Femur (tissue), 1 donor: ENCODE measurements at regions not wholly inside any gene's neighbourhood (a gene's known extent, or its start where the extent isn't known, plus 50 kb on each side); places are given as distances from the start of the nearest gene placed in this dataset.

ENCODE experiments used
- DNase-seq: peaks from one replicate; pipeline ENCODE4 v3.0.0-alpha.2; 2017

DNA sequence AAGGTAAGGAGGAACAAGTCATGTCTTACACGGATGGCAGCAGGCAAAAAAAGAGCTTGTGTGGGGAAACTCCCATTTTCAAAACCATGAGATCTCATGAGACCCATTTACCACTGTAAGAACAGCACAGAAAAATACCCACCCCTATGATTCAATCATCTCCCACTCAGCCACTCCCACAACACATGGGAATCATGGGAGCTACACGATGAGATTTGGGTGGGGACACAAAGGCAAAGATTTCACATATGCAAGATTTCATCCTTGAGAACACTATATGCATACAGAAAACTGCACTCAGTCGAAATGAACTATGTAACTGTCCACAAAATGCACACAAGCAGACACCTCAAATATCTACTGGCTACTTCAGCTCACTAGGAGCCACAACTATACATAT is 480.6 kb upstream of the BTBD3 start:
- no peak for DNase-seq

DNA sequence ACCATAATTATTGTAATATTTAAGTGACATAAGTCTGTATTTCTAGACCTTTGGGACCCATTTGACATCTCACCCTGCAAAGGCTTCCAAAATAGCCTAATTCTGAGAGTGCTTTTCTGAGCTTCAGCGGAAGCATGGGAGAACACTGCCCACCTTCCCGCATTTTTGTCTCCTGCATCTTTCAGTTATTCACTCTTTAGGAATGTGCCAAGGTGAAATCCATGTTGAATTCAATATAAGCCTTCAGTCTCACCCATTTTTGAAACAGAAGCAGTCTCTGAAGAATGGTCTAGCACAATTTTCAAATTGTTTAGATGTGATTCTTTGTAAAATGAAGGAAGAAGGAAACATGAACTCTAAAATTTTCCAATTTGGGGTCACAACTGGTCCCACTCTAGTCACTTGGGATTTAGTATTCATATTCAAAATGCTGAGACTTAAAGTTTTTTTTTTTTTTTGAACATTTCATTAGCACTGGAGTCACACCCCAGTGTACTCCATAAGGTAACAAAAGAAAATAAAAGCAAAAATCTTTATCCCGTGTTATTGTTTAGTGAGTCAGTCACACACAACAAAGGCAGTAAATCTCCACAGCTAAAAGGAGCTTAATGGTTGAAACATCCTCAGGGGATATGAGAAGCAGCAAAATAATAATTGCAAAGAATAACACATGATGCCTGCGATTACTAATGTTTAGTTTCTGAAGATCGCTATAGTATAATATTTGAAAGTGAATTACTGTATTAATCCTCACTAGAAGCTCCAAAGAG is 479.9 kb upstream of the BTBD3 start:
- DNase-seq = no peak

DNA sequence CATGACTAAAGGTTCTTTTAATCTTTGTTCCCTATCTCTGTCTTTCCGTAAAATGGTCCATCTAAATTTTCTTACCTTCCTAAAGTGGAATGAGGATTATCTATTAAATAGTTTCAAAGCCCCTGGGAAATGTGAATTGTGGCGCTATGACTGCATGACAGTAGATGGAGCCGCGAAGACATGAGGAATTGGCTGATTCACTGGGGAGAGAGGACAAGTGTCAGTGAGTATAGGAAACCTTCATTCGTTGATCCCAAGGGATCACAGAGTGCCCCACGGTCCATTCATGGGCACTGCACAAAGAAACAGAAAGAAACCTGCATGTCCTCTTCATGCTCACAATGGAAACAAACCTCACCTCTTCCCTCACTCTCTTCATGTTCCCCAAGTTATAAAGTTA is 479.3 kb upstream of the BTBD3 start:
- no peak for DNase-seq

DNA sequence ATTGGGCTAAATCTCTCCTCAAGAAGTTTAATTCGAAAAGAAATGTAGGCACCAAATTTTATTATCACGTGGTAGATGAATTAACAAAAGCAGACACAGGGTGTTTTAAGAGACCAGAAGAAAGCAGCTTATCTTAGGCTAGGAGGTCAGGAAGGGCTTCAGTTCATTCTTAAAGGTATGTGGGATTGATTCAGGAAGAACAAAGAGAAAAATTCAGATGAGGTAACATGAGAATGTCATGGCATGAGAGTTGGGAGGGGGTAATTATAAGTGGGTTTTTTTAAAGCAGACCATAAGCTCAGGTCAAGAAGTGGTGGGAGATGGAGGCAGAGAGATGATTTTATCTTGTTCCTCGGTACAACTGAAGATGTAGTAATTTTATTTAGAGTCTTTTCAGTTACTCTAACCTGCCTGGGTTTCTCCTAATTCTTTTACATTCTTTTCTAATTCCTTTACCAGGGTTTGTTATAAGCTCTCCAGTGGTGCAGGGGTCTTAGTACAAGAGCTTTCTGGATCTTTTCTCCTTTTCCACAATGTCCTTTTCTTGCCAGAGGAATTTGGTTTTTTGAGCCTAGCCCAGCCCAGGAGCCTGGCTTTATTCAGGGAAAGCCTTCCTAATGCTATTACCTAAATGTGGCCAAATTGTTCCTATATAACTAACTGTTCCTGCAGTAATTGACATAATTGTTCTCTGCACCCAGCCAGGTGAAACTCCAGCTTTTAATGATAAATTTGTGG is 474.1 kb upstream of the BTBD3 start:
- DNase-seq = no peak

DNA sequence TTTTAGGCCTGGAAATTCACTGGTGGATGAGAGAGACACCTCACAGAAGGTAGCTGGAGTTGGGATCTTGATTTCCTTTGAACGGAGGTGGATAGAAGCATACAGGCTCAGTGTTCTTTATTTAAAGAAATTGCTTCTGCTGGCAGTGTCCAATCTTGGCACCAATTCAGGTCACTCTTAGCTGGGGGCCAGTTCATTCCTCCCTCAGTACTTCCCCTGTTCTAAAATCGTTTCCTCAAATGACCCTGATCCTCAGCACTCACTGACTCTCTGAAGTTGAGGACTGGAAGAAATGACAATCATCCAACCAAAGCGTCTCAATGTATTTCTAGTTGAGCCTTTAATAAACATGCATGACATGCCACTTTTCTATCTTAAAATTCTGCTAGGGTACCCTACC is 472.5 kb upstream of the BTBD3 start:
- DNase-seq = no peak

DNA sequence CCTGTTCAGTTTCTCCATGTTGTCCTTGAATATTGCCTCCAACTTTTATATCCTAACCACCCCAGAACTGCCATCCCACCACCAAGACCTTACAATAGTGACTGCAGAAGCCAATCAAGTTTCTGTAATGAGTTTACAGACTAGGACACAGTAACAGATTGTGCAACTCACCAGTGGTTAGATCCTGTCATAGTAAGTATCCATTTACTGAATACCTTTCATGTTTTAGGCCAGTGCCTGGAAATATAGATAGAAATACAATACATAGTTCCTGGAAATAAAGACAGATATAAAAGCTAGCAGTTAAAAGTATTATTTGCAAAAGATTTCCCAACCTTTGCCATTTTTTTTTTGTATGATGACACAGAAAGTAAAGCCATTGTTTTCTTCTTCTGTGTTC is 471.8 kb upstream of the BTBD3 start:
- DNase-seq = no peak

DNA sequence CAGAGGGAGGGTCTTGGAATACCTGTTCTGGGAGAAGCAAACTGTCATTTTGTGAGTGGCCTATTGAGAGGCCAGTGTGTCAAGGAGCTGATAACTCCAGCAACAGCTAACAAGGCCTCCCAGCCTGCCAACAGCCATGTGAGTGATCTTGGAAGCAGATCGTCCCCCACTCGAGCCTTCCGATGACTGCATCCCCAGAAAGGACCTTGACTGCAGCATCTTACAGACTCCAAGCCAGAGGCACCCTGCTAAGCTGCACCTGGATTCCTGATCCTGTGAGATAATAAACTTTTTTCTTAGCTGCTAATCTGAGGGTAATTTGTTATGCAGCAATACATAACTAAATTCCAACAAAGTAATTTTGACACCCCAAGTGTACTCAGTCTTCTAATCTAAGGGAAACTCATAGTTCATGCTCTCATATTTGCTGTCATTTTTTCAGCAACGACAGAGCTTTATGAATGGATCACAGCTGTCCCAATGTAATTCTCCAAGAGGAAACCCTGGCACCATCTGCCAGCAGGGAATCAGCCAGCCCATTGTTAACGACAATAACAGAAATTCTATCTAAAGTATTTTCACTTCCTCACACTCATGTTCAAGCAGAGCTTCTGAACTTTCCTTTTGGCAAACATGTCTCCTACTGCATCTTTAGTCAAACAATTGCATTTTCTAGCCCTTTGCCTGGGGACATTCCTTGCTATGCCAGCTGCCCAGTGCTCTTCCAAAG is 470.2 kb upstream of the BTBD3 start:
- no peak for DNase-seq

DNA sequence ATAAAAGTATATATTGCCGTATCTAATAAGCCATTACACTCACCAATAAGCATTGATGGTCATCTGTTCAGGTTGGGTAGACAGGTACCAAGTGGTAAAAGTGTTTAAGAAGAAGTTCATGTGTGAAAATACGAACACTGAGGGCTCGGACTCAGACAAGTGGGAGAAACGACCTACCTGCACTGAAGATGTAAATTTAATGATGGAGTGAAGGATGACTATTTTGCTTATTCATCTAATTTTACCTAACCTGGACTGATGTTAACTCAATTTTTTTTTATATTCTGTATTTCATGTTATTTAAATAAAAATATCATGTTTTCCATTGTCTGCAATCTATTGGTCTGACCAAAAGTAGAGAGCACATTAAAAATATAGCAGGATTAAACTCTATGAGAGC is 469.1 kb upstream of the BTBD3 start:
- DNase-seq = no peak

DNA sequence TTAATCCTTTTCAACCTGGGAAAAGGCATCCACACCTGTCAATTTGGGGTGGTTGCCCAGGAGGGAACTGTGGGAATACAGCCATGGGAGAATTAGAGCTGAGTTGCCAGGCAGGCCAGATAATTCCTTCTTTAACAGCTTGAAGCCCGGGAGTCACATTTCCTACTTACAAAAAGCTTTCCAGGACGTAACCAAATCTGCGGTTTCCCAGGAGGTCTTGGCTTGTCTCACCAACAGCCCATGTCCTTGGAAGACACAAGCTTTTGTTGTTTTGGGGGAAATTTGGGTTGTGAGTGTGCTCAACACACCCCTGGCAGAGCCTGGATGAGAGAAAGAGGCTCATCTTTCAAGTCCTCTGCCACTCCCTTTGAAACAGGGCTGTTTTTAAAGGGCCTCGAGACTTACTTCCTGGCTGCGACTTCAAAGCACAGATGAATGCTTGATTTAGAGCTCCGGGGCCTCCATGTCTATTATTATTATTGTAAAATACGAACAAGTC is 465.9 kb upstream of the BTBD3 start:
- peak; percentile 51 for DNase-seq

DNA sequence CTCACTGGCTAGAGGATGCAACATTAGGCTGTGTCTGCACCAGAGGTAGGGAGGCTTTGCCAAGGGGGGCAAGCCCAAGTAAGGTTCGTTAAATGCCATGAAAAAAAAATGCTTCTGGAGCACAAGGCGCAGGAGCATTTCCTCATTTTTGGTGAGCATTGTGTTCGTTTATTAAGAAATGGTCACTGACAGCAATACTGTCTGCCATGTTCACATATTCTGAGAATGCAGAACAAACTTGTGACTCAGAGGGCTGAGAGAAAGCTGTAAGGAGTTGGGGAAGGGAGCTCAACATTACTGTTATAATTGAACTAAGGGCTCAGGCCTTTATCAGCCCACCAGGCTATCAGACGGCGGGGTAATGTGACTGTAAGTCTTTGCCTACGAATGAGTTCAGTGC is 465.4 kb upstream of the BTBD3 start:
- no peak for DNase-seq

DNA sequence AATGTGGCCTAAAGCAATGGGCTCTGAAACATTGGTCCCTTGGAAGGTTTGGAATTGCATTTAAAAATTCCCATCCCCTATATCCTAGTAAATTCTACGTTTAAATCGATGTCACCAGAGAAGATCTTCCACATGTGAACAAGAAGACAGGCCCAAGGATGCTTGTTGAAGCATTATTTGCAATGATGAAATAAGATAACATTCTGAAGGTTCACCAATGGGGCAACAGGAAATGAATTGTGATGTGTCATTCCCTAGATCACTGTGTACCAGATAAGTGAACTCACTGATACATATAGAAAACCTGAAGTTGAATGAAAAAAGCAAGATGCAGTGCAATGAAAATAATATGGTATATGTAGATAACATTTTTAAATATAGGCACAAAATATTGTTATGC is 464.3 kb upstream of the BTBD3 start:
- DNase-seq = no peak

DNA sequence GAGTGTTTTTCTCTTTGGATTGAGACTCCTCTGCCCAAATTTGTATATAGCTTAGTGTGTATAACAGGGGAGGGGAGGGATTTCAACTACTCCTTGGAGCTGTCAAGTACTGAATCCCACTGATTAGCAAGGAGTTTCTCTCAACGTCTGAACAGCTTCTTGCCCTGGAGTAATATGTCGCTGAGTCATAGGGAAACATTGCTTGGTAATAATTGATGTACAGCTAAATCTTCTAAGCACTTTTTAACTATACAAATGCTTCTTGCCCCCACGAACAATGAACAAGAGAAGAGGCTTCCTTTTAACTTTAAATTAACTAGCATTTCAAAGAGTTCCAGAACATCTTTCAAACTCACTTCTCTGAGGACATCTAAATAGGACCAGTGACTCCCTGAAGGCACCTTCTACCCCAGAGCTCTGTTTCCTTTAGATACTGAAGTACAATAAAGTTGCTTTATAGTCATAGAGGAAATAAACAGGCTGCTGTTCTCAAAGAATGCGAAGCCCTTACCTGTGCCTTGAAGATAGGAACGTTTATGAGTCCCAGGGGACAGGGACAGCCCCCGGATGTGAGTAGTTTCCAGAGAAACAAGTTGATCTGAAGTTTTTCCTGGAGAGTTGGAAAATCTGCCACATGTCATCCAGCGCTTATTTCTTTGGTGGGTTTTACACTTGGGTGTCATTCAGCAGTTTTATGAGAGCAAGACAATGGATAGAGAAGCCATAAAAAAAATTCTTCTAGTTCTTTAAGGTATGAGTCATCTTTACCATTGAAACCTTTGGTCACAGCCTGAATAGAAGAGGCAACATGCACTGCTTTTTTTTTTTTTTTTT is 462.5 kb upstream of the BTBD3 start:
- DNase-seq = no peak

DNA sequence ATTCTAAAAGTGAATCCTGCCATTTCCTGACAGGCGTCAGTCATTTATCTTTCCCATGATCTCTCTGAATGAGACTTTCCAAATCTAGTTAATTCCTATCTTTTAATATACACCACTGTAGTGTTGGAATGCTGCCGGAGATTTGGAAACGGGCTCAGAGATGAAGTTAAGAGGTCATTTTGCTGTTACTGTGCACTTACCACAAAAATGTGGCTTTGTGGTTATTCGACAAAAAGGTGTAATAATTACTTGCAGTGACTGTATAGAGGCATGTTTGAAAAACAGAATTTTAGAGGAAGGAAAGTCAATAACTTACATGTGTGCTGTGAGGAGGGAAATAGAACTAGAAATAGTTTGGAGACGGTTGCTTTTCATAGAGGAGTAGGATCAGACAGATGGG is 460.2 kb upstream of the BTBD3 start:
- no peak for DNase-seq

DNA sequence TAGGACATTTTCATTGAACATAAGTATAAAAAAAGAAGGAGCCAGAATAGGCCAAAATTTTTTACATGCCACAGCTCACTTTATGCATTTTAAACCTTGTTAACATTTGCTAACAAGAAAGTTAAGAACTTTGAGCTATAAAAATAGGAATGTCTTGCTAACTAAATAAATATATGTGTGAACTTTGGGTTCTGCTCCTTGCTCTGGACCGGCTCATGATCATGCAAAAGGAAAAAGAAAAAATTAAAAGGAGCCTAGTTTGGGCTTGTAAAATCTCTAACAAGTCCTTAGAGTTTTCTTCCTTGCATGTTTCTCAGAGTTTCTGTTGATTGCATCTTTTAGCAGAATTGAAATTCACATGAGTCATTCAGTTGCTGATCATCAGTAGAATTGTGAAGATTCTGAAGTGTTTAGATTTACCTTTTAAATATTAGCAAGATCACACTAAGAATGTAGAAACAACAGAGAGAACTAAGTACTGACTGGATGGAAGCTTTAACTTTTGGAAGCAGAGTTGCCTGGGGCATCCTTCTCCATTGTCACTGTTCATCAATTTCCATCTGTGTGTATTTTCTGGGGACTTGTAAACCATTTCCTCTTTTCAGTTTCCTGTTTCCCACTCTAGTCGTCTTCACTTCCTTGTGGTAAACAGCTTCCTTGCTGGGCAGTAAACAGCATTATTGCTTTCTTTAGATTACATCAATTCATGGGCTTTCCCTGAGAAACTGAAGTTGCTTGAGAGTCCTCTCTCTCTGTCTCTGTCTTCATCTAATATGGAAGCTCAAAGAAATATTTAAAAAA is 458.4 kb upstream of the BTBD3 start:
- no peak for DNase-seq

DNA sequence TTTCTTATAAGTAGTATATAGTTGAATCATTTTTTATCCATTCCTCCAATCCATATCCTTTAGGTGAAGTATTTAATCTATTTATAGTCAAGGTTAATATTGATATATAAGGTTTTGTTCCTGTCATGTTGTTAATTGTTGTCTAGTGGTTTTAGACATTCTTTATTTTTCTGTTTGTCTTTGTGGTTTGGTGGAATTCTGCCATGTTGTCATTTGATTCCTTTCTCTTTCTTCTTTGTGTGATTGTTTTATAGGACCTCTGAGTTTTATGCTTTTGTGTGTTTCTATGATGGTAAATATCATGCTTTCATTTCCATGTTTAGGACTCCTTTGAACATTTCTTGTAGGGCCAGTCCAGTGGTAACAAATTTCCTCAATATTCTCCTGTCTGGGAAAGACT is 450.3 kb upstream of the BTBD3 start:
- no peak for DNase-seq

DNA sequence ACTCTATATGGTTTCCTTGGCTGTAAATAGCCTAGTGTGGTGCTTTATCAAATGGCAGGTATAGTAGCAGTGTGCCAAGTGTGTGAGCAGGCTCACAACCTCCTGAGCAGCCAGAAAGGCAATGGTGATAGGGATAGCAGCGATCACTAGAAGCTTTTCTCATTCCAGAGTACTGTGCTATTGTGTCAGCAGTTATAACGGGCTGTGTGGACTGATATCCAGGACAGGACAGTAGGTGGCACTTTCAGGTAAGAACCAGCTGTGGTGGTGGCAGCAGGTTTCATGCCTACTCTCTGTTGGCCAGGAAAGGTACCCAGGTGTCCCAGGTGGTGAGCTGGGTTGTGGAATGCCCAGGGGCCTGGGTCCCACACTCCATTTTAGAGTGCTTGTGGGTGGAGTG is 448.8 kb upstream of the BTBD3 start:
- DNase-seq = no peak

DNA sequence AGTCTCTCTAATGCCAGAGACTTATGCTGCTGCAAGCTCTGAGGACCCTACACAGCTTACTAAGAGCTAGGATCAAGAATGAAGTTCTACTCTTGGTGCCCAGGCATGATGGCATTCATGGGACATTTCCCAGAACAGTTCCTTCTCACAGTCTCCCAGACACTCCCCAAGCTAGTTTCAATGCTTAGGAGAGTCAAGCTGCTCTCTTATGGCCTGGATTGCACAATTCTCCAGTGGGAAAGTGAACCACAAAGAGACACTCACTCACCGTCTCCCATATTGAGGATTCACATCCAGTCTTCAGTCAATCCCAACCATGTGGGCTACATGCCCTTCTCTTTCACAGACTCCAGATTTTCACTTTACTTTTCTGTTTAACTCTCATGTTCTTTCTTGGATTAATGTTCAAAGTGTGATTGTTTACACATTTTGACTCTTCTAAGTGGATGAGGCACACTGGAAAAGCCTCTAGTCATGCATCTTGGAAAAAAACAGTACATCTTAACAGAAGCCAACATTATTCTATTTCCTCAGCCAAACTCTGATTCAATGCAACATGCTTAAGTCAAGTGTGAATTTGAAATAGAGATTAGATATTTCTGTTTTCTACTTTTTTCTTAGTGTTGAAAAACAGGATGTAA is 447.8 kb upstream of the BTBD3 start:
- DNase-seq = no peak

DNA sequence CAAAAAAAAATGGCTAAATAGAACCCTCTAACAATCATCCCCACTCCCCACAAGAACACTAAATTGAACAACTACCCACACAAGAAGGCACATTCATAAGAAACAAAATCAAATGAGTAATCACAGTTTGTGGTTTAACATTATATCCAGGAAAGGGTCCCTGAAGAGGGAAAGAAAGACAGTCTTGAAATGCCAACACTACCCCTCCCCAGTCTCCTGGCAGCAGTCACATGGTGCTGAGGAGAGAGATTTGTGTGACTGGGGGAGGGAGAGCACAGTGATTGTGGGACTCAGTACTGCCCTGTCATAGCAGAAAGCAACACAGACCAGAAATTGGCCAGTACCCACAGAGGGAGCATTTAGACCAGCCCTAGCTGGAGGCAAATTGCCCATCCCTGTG is 443.7 kb upstream of the BTBD3 start:
- no peak for DNase-seq

DNA sequence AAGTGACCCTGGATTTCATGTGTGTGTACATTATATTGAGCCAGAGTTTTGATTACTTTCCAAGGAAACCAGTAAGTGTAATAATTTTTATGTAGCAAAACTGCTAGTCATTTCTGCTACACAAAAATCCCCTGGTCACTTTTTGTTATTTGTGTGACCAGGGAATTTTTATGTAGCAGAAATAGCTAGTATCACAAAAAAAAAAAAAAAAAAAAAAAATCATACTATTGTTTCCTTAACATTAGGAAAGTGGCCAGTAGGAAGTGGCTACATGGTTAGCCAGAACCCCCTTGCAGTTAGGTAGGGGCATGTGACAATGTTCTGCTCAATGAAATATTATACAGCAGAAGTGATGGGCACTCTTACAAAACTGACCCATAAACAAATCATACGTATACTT is 434.0 kb upstream of the BTBD3 start:
- no peak for DNase-seq

DNA sequence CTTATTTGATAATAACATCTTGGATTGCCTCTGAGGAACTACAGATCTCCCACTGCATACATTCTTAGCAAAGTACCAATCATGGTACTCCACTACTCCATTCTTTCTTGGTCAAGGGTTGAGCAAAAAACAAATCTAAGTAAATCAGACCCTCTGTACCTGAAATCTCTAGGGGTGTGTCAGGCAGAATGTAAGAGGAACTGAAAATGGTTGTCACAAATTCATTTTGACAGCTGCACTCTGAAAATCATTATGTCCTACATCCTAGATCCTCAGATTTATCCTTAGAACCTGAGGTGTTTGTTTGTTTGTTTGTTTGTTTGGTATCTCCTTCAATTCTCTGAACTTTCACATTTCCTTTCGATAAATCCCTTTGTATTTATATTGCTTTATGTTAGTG is 433.2 kb upstream of the BTBD3 start:
- no peak for DNase-seq

DNA sequence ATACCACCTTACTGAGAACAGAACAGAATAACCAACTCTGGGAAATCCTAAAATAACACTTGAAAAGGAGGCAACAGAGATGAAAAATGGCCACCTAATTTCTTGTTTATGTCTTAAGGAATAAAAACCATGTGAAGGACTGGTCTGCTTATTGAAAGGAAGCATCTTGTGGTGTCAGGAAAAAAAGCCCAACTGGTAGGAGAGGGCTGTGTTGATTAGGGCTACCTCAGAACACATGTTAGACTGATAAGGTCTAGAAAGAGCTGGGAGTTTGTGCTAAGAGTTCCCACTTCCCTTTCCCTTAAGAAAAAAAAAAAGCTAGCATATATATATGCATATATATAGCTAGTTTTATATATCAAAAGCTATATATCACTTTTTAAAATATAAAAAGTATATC is 425.3 kb upstream of the BTBD3 start:
- DNase-seq = no peak

DNA sequence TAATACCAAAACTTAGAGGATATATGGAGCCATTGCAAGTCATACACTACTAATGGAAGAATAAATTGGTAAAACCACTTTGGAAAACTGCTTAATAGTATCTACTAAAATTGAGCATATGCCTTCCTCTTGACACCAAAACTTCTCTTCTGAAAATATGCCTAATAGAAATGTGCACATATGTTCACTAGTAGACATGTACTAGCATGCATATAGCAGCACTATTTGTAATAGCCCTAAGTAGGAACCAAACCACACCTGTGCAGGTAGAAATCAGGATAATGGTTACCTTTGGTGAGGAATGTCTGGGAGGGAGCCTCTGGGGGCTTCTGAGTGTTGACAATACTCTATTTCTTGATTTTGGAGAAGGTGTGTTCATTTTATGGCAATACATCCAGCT is 424.8 kb upstream of the BTBD3 start:
- DNase-seq = no peak
